SU-DHL-6 (cell line): ENCODE measurements at regions not wholly inside any gene's neighbourhood (a gene's known extent, or its start where the extent isn't known, plus 50 kb on each side); places are given as distances from the start of the nearest gene placed in this dataset.

ENCODE experiments used
- H2AFZ ChIP-seq: fragments of 200-600 bp; sonication (generic); 2 replicates; pipeline ENCODE4 v1.6.1; 2014; ENCODE audit warnings: low read depth, mild to moderate bottlenecking, moderate library complexity, mixed read lengths, antibody characterized with exemption, low read length; ENCODE audit not compliant: severe bottlenecking
- H3F3A ChIP-seq: fragments of 200-600 bp; shearing (Covaris generic); 2 replicates; pipeline ENCODE4 v1.6.0; 2016; ENCODE audit warnings: antibody characterized with exemption, mild to moderate bottlenecking; ENCODE audit not compliant: insufficient read depth
- H3K27ac ChIP-seq: fragments of 200-600 bp; sonication (generic); 2 replicates; pipeline ENCODE4 v1.5.1; 2016; ENCODE audit warnings: low read depth, mild to moderate bottlenecking, low read length, moderate library complexity, mixed read lengths
- H3K27me3 ChIP-seq: fragments of 200-600 bp; sonication (generic), shearing (Covaris generic); 2 replicates; pipeline ENCODE4 v1.6.0; 2014; ENCODE audit warnings: mild to moderate bottlenecking, low read length
- H3K36me3 ChIP-seq: fragments of 200-600 bp; sonication (generic); 2 replicates; pipeline ENCODE4 v1.6.1; 2014; ENCODE audit warnings: mild to moderate bottlenecking, low read length, mixed read lengths
- H3K4me2 ChIP-seq: fragments of 300-600, 200-600 bp; shearing (Covaris generic), sonication (generic); 2 replicates; pipeline ENCODE4 v1.6.0; 2014; ENCODE audit warnings: low read length, low read depth, mild to moderate bottlenecking; ENCODE audit not compliant: poor library complexity, severe bottlenecking
- H3K4me3 ChIP-seq: fragments of 200-600 bp; sonication (generic); 2 replicates; pipeline ENCODE4 v1.5.1; 2014; ENCODE audit warnings: antibody characterized with exemption, low read length, mild to moderate bottlenecking, mixed read lengths; ENCODE audit not compliant: insufficient read depth, poor library complexity, severe bottlenecking
- H3K79me2 ChIP-seq: fragments of 200-600 bp; sonication (generic); 2 replicates; pipeline ENCODE4 v1.6.1; 2014; ENCODE audit warnings: mild to moderate bottlenecking, low read length, moderate library complexity; ENCODE audit not compliant: insufficient read depth
- H3K9ac ChIP-seq: fragments of 200-600 bp; sonication (generic); 2 replicates; pipeline ENCODE4 v1.7.0; 2014; ENCODE audit warnings: mild to moderate bottlenecking, low read length
- H3K9me2 ChIP-seq: fragments of 200-600 bp; sonication (generic); replicated peaks from 2 replicates; pipeline ENCODE4 v1.6.1; 2014; ENCODE audit warnings: low read length; ENCODE audit not compliant: insufficient read depth
- H3K9me3 ChIP-seq: fragments of 200-600 bp; sonication (generic); 2 replicates; pipeline ENCODE4 v1.6.1; 2014; ENCODE audit warnings: low read length, mixed read lengths; ENCODE audit not compliant: insufficient read depth
- H4K20me1 ChIP-seq: fragments of 200-600 bp; sonication (generic); 2 replicates; pipeline ENCODE4 v1.6.1; 2014; ENCODE audit warnings: low read depth, mild to moderate bottlenecking, antibody characterized with exemption, low read length, moderate library complexity, mixed read lengths
- CTCF ChIP-seq: fragments of 200-600 bp; sonication (generic); IDR thresholded peaks from one replicate; pipeline ENCODE4 v1.5.1; 2017; ENCODE audit warnings: antibody characterized with exemption, mild to moderate bottlenecking, low read length, moderate library complexity; ENCODE audit not compliant: insufficient read depth, poor library complexity, severe bottlenecking
- EZH2phosphoT487 ChIP-seq: fragments of 200-600 bp; sonication (generic), shearing (Covaris generic); conservative IDR thresholded peaks from 2 replicates; pipeline ENCODE4 v1.6.1; 2018; ENCODE audit warnings: mild to moderate bottlenecking, antibody characterized with exemption, low read length, moderate library complexity, mixed read lengths

- Histone ChIP-seq H3K79me2 (no peaks in the 10 kb centered on the region), H4K20me1 (no peaks in the 10 kb centered on the region), H3F3A (no peaks in the 10 kb centered on the region), H3K9ac (no peak overlapping the region), H2AFZ (no peak overlapping the region), H3K4me3 (no peak overlapping the region), H3K36me3 (no peaks in the 10 kb centered on the region), H3K9me2 (no peaks in the 10 kb centered on the region), H3K9me3 (no peaks in the 10 kb centered on the region), H3K27ac (no peak overlapping the region), H3K4me2 (no peak overlapping the region), H3K27me3 (no peaks in the 10 kb centered on the region)
- TF ChIP-seq CTCF (no peak), EZH2phosphoT487 (no peak)
These were observed 807.7 kb upstream of the INTU start for GRCh38 chr4:126825083-126825482.

- Histone ChIP-seq H3K79me2 (no peaks in the 10 kb centered on the region), H3K27ac (no peak overlapping the region), H3F3A (no peaks in the 10 kb centered on the region), H2AFZ (no peak overlapping the region), H3K9me2 (no peaks in the 10 kb centered on the region), H3K36me3 (no peaks in the 10 kb centered on the region), H3K9ac (no peak overlapping the region), H3K4me3 (no peak overlapping the region), H4K20me1 (no peaks in the 10 kb centered on the region), H3K9me3 (no peaks in the 10 kb centered on the region), H3K27me3 (no peaks in the 10 kb centered on the region), H3K4me2 (no peak overlapping the region)
- TF ChIP-seq EZH2phosphoT487, result no peak
- no peak for TF ChIP-seq CTCF
These were observed 805.1 kb upstream of the INTU start for GRCh38 chr4:126827669-126828068.

GRCh38 chr4:126834854-126835253 is 797.9 kb upstream of the INTU start:
- H3K9me3 ChIP-seq, result no peaks in the 10 kb centered on the region
- no peak overlapping the region for H3K4me2 ChIP-seq
- H3K9me2 ChIP-seq, result no peaks in the 10 kb centered on the region
- H3K79me2 ChIP-seq, result no peaks in the 10 kb centered on the region
- H3F3A ChIP-seq, result no peaks in the 10 kb centered on the region
- no peak overlapping the region for H3K27ac ChIP-seq
- no peaks in the 10 kb centered on the region for H4K20me1 ChIP-seq
- H3K4me3 ChIP-seq, result no peak overlapping the region
- no peaks in the 10 kb centered on the region for H3K27me3 ChIP-seq
- no peak for TF ChIP-seq CTCF
- TF ChIP-seq EZH2phosphoT487, result no peak
- no peaks in the 10 kb centered on the region for H3K36me3 ChIP-seq
- H2AFZ ChIP-seq, result no peak overlapping the region
- no peak overlapping the region for H3K9ac ChIP-seq
